Activated T-helper 1 cell treated with anti-CD3 and anti-CD28 coated beads, Interleukin-2, amount 50 U/mL, for 16 hours (primary cell): ENCODE measurements at regions not wholly inside any gene's neighbourhood (a gene's known extent, or its start where the extent isn't known, plus 50 kb on each side); places are given as distances from the start of the nearest gene placed in this dataset.

ENCODE experiments used
- DNase-seq, 2 donors: peaks; one replicate each; pipeline ENCODE4 v3.0.0-alpha.2; 2020; ENCODE audit warnings: low read depth in 1 of 2, low spot score in 1 of 2

- DNase-seq = no peak
Measured at GRCh38 chr4:24476282-24476681, 108.1 kb downstream of the DHX15 start.

GRCh38 chr4:24475756-24476155 lies 108.6 kb downstream of the DHX15 start:
- no peak for DNase-seq

- DNase-seq = no peak
Measured at GRCh38 chr4:24473309-24473721, 111.0 kb downstream of the DHX15 start.

GRCh38 chr4:24472514-24473308 lies 111.6 kb downstream of the DHX15 start:
- peak; percentile 25 to 43 for DNase-seq

GRCh38 chr4:24472161-24472510 lies 112.2 kb downstream of the DHX15 start:
- no peak for DNase-seq

- DNase-seq = no peak
Measured at GRCh38 chr4:24471486-24472160, 112.7 kb downstream of the DHX15 start.

- no peak for DNase-seq
Measured at GRCh38 chr4:24470666-24471485, 113.5 kb downstream of the DHX15 start.

- DNase-seq = no peak
Measured at GRCh38 chr4:24468071-24468470, 116.3 kb downstream of the DHX15 start.

GRCh38 chr4:24464566-24464965 lies 119.8 kb downstream of the DHX15 start:
- DNase-seq = no peak

- no peak for DNase-seq
Measured at GRCh38 chr4:24456431-24456830, 127.9 kb downstream of the DHX15 start.

- DNase-seq = no peak
Measured at GRCh38 chr4:24453951-24454350, 130.4 kb downstream of the DHX15 start.

GRCh38 chr4:24451870-24452269 lies 132.5 kb downstream of the DHX15 start:
- no peak for DNase-seq

GRCh38 chr4:24443200-24443599 lies 141.2 kb downstream of the DHX15 start:
- DNase-seq = no peak

- DNase-seq = no peak
Measured at GRCh38 chr4:24440765-24441164, 143.6 kb downstream of the DHX15 start.

GRCh38 chr4:24434241-24434640 lies 150.1 kb downstream of the DHX15 start:
- DNase-seq = no peak

- no peak for DNase-seq
Measured at GRCh38 chr4:24433515-24434214, 150.7 kb downstream of the DHX15 start.

GRCh38 chr4:24428850-24429249 lies 155.5 kb downstream of the DHX15 start:
- no peak for DNase-seq

GRCh38 chr4:24426557-24426956 lies 157.8 kb downstream of the DHX15 start:
- no peak for DNase-seq

- no peak for DNase-seq
Measured at GRCh38 chr4:24425863-24426262, 158.5 kb downstream of the DHX15 start.

GRCh38 chr4:24423670-24424069 lies 160.7 kb downstream of the DHX15 start:
- no peak for DNase-seq

GRCh38 chr4:24422644-24423043 lies 161.7 kb downstream of the DHX15 start:
- no peak for DNase-seq
